Islet precursor cell (in vitro differentiated cells): ENCODE measurements at regions not wholly inside any gene's neighbourhood (a gene's known extent, or its start where the extent isn't known, plus 50 kb on each side); places are given as distances from the start of the nearest gene placed in this dataset.

Source experiments
- DNase-seq: peaks from one replicate; pipeline ENCODE4 v3.0.0-alpha.2; 2018

DNA sequence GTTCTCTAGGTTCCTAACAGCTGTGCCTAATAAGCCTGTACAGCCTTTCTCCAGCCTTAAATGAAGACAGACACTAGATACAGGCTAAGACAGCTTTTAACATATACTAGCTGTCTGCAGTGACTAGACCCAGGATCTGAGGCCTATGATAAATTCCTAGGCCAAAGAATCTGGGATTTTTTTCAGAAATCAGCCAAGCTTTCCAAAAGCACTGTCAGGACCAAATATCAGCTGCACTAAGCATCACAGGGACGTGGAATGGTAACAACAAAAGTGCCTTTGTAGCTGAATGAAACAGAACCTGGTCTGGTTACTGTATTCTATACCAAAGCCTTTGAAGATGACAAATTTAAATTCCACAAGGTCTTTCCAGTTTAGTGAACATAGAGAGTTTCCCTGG lies 77.9 kb upstream of the DOCK9 start:
- DNase-seq = peak; percentile 79

GRCh38 chr13:99056381-99057014 lies 78.6 kb upstream of the DOCK9 start:
- DNase-seq = peak; percentile 63

GRCh38 chr13:99057310-99057975 lies 79.6 kb upstream of the DOCK9 start:
- no peak for DNase-seq

DNA sequence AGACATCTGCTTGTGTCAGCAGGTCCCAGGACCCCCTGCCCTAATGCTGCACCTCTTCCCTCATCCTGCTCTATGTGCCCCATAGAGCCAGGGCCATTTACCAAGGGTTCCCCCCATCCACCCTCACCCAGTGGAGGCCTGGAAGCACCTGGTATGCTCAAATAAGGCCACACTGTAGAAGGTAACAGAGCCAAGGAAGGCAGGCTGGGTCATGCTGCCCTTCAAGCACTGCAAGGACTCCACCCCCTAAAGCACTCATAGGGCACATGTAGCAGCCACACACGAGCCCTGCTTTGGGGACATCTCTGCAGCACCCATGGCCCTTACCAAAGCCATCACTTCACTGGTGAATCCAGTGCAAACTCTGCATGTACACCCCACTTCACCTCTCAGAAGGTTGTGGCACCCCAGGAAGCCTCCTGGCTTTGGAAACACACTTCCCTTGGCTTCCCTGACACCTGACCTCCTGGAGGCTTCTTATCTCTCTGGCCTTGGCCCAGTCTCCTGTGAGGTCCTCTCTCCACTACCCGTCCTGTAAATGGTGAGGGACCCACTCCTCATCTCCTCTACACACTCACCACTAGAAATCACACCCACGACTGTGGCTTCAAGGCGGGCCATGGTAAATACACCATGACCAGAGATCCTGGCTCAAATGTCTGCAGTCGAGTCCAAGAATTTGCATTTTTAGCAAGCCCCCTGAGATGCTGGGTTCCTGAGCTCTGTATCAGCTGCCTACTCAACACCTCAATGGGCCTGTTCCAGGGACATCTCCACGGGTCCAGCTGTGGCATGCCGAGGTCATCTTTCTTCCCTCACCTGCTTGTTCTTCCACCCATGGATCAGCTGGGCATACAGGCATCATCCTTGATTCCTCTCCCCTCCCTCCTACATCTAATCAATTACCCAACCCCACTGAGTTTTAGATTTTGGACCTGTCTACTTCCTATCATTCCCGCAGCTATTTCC lies 80.9 kb upstream of the DOCK9 start:
- DNase-seq = no peak

DNA sequence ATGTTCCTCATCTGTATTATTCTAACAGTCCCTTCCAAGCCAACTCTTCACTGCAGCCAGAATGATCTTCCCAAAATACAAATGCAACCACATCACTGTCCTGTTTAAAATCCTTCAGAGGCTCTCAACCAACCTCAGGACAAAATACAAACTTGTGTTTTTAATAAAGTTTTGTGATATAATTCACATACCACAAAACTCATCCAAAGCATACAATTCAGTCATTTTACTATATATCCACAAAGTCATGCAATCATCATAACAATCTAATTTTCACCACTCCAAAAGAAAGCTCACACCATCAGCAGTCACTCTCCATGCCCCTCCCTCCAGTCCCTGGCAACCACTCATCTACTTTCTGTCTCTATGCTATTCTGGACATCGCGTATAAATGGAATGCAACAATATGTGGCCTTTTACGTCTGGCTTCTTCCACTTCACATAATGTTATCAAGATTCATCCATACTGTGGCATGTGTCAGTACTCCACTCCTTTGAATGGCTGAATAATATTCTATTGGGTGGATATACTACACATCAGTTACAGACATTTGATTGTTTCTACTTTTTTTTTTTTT lies 81.7 kb upstream of the DOCK9 start:
- DNase-seq = no peak

- DNase-seq = no peak
Measured at GRCh38 chr13:99061411-99061810, 83.5 kb upstream of the DOCK9 start.

GRCh38 chr13:99062593-99062992 lies 84.7 kb upstream of the DOCK9 start:
- DNase-seq = no peak

DNA sequence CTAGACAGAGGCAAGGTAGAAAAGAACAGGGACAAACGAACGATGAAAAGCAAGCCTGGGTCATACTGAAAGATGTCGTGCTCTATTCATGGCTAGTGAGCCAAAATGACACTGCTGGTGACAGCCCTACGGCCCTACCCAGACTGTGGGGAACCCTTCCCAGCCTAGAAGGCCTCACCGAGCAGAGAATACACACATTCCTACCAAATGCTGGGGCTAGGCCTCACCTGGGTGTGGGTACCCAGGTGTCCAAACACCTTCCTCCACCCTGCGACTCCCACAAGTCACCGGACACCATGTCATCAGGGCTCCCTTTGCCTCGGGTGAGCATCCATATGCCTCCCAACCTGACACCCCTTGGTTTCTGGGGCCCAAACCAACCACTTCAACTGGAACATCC lies 85.3 kb upstream of the DOCK9 start:
- no peak for DNase-seq

DNA sequence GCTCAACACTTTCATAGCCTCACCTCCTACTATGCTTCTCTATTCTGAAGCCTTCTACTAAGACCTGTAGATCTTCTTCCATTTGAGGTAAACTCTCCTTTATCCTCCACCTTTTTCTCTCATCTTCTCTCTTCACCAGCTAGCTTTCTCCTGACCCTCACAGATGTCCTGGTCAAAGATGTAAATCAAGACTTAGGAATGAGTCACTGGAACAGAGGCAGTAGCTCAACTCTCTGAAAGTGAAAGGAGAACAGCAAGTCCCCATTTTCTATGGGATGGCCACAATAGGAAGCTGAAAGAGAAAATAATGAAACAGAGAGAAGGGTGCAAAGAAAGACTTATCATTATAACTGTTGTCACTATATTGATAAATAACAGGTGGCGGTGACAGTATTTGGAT lies 86.1 kb upstream of the DOCK9 start:
- DNase-seq = no peak

DNA sequence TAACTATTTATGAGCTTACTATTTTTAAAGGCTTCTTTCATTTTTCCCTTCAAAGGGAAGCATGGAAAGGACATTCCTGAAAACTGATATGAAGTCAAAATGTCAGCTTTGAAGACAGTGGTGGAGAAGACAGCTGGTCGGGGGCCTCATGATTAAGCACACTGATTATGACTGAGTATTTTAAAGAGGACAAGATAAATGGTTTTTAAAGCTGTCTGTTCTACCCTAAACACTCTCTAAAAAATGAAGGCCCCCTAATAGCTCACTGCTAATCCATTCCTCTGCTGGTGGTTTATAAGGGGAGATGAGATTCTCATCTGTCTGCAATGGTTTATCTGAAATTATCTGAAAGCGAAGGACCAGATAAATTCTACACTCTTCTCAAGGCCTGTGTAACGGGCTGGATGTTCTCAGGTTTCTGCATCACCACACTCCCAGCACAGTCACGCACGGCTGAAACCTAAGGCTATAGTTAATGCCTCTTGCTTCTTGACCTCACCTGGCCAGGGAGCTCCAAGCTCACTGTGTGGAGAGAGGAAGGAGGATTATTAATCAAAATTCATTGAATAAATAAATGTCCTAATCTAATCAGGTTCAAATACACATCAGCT lies 86.9 kb upstream of the DOCK9 start:
- no peak for DNase-seq

DNA sequence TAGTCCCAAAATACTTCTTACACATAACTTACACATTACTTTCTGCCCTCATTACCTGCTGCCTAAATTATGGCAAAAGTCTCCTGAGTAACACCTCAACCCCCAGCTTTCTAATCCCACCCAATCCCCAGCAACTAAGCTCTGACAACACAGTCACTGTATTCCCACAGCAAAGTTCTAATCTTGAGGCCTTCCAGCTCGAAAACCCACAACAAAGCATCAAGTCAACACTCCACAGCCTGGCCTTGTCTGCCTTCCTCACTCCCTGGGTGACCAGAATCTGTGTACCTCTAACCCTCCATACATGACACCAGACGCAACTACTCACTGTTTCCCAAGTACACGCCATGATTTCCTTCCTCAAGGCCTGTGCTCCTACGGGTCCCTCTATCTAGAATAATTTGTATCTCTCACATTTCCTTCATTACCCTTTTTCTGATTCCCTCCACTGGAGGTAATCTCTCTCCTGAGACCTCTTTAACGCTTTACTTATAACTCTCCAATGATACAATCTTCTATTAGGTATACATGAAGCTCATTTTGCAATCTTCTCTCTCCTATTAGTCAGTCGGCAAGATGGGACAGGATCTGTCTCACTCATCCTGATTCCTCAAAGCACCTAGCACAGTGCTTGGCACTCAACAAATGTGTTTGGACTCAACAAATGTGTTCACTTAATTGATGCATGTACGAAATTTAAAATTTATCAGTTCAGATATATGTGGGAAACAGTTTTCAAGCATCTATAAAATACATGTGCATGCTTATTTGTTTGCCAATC lies 87.6 kb upstream of the DOCK9 start:
- no peak for DNase-seq

DNA sequence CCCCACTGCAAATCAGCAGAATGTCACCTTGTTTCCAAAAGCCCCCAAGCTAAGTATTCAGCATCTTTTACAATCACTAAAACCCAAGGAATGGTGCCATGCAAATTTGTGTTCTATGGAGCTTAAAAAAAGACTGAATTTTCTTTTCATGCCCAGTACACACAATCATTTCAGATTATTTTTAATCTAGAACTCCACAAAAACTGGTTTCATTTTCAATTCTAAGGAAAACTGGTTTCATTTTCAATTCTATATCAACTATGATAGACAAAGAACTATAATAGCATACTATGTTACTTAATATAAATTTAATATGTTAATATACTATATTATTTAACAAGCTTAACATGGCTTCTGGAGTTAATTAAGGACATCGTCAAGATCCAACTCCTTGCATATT lies 88.4 kb upstream of the DOCK9 start:
- no peak for DNase-seq

GRCh38 chr13:99067159-99067985 lies 89.5 kb upstream of the DOCK9 start:
- DNase-seq = peak; percentile 92

DNA sequence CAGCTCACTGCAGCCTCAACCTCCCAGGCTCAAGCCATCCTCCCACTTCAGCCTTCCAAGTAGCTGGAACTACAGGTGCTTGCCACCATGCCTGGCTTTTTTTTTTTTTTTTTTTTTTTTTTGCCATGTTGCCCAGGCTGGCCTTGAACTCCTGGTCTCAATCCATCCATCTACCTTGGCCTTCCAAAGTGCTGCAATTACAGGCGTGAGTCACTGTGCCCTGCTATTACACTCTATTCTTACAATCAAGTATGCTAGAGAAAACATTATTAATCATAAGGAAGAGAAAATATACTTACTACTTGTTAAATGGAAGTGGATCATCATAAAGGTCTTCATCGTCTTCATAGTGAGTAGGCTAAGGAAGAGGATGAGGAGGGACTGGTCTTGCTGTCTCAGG lies 93.3 kb upstream of the DOCK9 start:
- no peak for DNase-seq

- DNase-seq = no peak
Measured at GRCh38 chr13:99071666-99072065, 93.8 kb upstream of the DOCK9 start.

- DNase-seq = no peak
Measured at GRCh38 chr13:99072356-99072755, 94.5 kb upstream of the DOCK9 start.

- DNase-seq = peak; percentile 63
Measured at GRCh38 chr13:99072941-99073340, 95.1 kb upstream of the DOCK9 start.

GRCh38 chr13:99074693-99075092 lies 96.8 kb upstream of the DOCK9 start:
- no peak for DNase-seq

DNA sequence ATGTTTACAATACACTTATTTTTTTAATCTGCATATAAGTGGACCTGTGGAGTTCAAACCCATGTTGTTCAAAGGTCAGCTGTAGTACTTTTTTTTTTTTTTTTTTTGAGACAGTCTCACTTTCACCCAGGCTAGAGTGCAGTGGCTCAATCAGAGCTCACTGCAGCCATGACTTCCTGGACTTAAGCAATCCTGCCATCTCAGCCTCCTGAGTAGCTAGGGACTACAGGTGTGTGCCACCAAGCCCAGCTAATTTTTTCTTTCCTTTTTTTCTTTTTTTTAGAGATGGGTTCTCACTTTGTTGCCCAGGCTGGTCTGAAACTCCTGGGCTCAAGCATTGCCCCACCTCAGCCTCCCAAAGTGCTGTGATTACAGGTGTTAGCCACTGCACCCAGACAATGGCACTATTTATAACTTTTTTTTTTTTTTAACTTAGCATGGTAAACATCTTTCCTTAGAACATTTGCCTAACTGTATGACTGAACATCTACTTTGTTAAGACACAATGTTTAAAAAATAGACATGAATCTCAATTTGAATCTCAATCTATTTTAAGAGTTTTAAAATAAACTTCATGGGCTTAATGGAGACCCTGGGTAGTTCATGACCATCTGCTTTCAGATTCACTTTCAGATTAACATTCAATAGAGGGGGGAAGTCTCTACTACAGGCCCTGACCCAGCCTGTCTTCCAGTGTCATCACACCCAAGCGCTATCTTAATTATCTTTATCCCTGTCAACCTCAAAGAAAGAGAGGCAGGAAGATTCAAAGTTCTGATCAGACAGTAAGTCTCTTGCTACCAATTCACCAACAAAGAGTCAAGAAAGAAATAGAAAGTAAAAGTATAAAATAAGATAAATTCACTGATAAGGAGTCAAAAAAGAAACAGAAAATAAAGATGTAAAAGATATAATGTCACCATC lies 97.7 kb upstream of the DOCK9 start:
- no peak for DNase-seq
